GM04503 (cell line): ENCODE measurements at regions not wholly inside any gene's neighbourhood (a gene's known extent, or its start where the extent isn't known, plus 50 kb on each side); places are given as distances from the start of the nearest gene placed in this dataset.

Experiments
- DNase-seq: peaks from one replicate; pipeline ENCODE4 v3.0.0-alpha.2; 2012; ENCODE audit warnings: low read depth

DNA sequence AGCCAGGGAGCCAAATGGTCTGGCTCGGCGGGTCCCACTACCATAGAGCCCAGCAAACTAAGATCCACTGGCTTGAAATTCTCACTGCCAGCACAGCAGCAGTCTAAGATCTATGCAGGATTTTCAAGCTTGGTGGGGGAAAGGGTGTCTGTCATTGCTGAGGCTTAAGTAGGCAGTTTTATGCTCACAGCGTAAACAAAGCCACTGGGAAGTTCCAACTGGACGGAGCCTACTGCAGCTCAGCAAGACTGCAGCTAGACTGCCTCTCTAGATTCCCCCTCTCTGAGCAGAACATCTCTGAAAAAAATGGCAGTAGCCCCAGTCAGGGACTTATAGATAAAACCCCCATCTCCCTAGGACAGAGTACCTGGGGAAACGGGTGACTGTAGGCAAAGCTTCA, 277.6 kb upstream of the PHF14 start:
- DNase-seq = no peak

GRCh38 chr7:10703059-10703458, 270.6 kb upstream of the PHF14 start:
- DNase-seq = no peak

DNA sequence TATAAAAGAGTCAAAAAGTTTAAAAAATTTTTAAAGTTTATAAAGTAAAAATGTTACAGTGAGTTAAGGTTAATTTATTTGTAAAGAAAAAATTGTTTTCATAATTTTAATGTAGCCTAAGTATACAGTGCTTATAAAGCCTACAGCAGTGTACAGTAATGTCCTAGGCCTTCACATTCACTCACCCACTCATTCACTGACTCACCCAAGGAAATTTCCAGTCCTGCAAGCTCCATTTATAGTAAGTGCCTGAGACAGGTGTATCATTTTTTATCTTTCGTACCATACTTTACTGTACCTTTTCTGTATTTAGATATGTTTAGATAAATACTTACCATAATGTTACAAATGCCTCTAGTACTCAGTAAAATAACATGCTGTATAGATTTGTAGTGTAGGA, 269.7 kb upstream of the PHF14 start:
- no peak for DNase-seq

DNA sequence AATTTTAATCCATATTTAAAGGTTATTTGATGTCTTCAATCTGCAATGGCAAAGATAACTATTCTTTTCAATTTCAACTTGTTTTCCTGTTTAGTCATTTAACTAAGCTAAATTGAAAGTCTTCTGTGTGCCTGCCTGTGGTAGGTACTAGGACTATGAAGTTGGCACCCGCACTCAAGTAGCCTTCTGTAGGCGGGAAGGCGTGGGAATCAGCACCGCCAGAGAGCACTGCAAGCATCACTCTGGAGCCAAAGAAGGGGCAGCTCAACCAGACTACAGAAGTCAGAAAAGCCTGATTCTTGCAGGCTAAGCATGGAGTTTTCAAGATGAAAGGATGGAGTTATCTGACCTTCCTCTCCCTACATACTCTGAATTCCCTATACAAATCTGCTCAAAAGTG, 269.0 kb upstream of the PHF14 start:
- no peak for DNase-seq

- no peak for DNase-seq
These were observed 266.7 kb upstream of the PHF14 start for GRCh38 chr7:10706875-10707493.

DNA sequence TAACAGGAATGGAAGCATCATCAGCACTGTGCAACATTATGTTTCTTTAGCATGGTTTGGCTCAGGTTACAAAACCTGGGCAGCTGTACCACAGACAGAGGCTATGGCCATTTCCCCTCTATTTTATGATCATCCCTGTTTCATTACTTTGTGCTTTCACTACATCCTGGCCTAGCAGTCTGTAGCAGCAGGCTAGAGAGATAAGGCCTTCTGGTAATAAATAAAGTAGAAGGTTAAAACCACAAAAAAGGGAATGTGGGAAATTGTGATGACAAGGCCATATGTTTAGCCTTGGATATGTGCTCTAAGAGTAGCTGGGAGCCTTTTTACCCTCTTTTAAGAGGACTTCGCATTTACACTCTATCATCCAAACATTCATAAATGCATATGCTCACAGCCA, 266.2 kb upstream of the PHF14 start:
- no peak for DNase-seq

GRCh38 chr7:10708447-10708846, 265.2 kb upstream of the PHF14 start:
- no peak for DNase-seq

DNA sequence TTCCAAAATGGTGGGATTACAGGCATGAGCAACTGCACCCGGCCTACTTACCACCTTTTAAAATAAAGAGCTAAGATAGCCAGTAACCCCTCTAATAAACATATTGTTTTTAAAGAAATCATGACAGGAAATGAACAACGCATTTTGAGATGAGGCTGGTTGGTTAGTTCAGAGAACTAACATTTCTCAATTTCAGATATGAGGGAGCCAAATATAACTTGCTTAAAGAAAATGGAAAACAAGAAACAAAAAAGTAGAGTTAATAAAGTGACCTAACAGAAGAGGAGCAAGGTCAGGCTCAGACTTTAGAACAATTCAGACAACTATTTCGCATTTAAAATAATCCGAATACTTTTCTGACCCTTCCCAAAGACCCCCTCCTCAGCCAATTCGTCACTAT, 254.9 kb upstream of the PHF14 start:
- no peak for DNase-seq

- no peak for DNase-seq
These were observed 253.6 kb upstream of the PHF14 start for GRCh38 chr7:10720042-10720441.

- DNase-seq = no peak
These were observed 252.4 kb upstream of the PHF14 start for GRCh38 chr7:10721289-10721688.

DNA sequence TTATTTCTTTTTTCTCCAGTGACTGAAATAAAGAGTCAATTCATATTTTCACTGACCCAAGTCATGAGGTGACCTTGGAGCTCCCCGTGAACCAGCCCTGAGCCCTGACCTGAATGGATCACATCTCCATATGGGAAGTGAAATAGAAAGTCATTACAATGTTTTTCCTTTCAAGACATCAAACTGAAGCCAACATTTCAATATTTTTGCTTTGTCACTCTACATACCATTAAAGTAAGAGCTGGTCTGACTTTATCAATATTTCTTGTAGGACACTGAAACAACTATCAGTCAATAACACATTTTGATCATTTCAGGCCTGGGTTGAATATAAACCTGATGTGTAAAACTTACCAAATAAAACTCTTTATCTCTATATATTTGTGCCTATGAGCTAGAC, 249.8 kb upstream of the PHF14 start:
- no peak for DNase-seq

DNA sequence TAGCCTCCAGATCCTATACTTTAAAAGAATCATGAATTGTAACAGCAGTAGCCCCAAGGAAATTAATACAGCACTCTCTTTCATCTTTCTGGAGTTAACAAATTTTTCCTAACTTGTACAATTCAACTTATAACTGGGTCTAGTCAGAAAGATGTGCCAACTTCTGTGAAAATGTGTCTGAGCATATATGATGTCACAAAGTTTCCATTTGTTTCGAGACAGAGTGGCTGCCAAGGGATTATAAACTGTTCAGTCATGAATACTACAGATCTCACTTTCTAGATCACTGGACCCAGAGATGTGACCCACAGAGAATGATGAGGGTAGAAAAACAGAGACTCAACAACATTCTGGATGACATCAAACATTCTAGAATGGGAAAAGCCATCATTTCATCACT, 249.2 kb upstream of the PHF14 start:
- no peak for DNase-seq

- no peak for DNase-seq
These were observed 246.0 kb upstream of the PHF14 start for GRCh38 chr7:10727636-10728035.

GRCh38 chr7:10731253-10731773, 242.4 kb upstream of the PHF14 start:
- no peak for DNase-seq

DNA sequence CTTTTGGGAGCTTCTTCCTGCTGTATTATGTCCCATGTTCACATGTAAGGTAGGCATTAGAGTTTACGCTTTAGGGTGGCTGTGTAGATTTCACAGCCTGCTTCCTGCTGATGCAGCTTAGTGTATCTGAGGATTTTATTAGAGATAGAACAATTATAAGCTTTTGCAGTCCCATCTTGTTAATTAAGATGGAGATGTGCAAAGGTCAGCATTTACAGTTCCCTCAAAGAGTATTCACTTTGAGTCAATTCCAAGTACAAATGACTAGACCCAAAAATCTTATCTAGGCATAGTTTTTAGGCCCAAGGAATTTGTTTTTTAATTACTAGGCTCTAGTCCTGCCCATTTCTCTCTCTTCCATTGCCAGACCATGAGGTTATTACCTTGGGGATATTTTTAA, 239.9 kb upstream of the PHF14 start:
- DNase-seq = no peak

- DNase-seq = no peak
These were observed 239.1 kb upstream of the PHF14 start for GRCh38 chr7:10734595-10734994.

DNA sequence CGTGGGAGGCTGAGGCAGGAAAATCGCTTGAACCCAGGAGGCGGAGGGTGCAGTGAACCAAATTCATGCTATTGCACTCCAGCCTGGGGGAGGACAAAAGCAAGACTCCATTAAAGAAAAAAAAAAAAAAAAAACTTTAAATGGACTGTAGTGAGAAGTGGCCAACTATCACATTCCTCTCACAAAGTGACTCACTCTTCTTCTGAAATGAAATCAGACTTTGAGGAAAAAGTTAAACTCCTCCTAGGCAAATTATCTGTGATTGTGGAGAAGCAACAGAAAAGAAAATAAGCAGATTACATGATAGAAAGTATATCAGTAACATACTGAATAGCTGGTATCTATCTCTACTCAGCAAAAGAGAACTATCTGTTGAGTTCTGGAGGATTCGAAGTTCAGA, 234.3 kb upstream of the PHF14 start:
- no peak for DNase-seq

DNA sequence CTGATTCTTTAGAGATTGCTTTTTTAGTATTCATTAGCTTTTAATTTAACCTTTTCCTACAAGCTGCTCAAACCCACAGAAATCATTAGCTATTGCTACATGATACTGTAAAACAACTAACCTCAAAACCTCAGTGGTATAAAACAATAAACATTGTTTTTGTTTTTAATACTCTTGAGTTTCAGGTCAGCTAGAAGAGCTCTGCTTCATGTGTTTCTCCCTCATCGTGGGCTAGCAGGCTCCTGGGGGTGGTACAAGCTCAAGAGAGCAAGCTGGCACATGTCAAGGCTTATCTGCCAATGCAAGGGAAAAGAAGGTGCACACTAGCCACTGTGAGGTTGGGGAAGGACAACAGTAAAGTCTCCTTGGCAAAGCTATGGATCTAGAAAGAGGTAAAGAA, 232.9 kb upstream of the PHF14 start:
- no peak for DNase-seq

DNA sequence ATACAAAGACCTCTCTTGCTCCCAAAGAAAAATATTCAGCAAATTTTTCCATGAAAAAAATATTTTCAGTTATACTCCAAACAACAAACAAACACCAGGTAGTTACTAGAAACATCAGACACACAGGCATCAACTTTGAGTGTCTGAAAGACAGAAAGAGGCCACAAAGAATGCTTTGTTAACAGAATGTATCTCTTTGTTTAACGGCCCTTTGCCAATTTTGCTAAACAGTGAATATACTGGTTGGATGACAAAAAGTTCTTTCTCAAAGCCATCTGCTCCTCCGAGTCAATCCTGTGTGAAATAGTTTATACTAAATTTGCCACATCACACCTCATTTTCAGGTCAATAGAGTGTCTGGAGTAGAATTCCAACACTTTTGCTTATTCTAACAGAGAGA, 216.7 kb upstream of the PHF14 start:
- DNase-seq = no peak

- DNase-seq = no peak
These were observed 214.6 kb upstream of the PHF14 start for GRCh38 chr7:10759120-10759519.

- no peak for DNase-seq
These were observed 205.9 kb upstream of the PHF14 start for GRCh38 chr7:10767771-10768170.

- DNase-seq = no peak
These were observed 203.5 kb upstream of the PHF14 start for GRCh38 chr7:10770176-10770575.

DNA sequence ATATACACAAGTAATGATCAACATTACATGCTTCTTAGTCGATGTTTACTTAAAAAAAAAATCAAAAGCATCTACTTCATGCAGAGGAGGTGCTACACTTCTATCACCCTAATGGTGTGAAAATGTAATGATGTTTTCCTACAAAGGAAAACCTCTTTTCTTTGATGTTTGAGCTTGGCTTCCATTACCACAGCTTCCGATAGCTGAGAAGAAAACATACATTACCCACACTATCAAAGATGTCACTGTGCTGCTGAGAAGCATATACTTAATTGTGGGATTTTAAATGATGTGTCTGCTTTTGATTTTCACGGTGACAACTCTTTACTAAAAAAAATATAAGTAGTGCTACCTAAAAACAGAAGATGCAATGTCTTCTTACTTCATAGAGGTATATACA, 200.2 kb upstream of the PHF14 start:
- DNase-seq = no peak
